ENCODE measurements at regions not wholly inside any gene's neighbourhood (a gene's known extent, or its start where the extent isn't known, plus 50 kb on each side); places are given as distances from the start of the nearest gene placed in this dataset.

GRCh38 chr6:146865756-146866379 lies 267.1 kb downstream of the ADGB start:
- no peak for DNase-seq

GRCh38 chr6:146866731-146867414 lies 268.1 kb downstream of the ADGB start:
- DNase-seq = no peak

GRCh38 chr6:146868671-146869209 lies 270.0 kb downstream of the ADGB start:
- no peak for DNase-seq

GRCh38 chr6:146870760-146871159 lies 272.0 kb downstream of the ADGB start:
- no peak for DNase-seq

- DNase-seq = no peak
These were observed 273.0 kb downstream of the ADGB start for GRCh38 chr6:146871611-146872425.

- no peak for DNase-seq
These were observed 273.6 kb downstream of the ADGB start for GRCh38 chr6:146872426-146872785.

GRCh38 chr6:146874278-146875018 lies 275.7 kb downstream of the ADGB start:
- DNase-seq = no peak

- DNase-seq = no peak
These were observed 277.1 kb downstream of the ADGB start for GRCh38 chr6:146875927-146876270.

GRCh38 chr6:146876271-146877151 lies 277.7 kb downstream of the ADGB start:
- peak in 1 of 2 donors; percentile 38 for DNase-seq

GRCh38 chr6:146878168-146878951 lies 279.6 kb downstream of the ADGB start:
- no peak for DNase-seq

- no peak for DNase-seq
These were observed 280.2 kb downstream of the ADGB start for GRCh38 chr6:146878952-146879340.

GRCh38 chr6:146879406-146880117 lies 280.8 kb downstream of the ADGB start:
- no peak for DNase-seq

GRCh38 chr6:146881228-146882181 lies 282.7 kb downstream of the ADGB start:
- no peak for DNase-seq

GRCh38 chr6:146883640-146884531 lies 285.1 kb downstream of the ADGB start:
- no peak for DNase-seq

- DNase-seq = no peak
These were observed 286.0 kb downstream of the ADGB start for GRCh38 chr6:146884728-146885127.

GRCh38 chr6:146885708-146886457 lies 287.1 kb downstream of the ADGB start:
- no peak for DNase-seq

Measured in CD4-positive, alpha-beta T cell treated with Interleukin-4 for 1 hour (primary cell).